Adipocyte (in vitro differentiated cells): ENCODE measurements at regions not wholly inside any gene's neighbourhood (a gene's known extent, or its start where the extent isn't known, plus 50 kb on each side); places are given as distances from the start of the nearest gene placed in this dataset.

Source experiments
- DNase-seq: peaks from one replicate; pipeline ENCODE4 v3.0.0-alpha.2; 2015; ENCODE audit warnings: low read depth
- H3K27me3 ChIP-seq: replicated peaks from 2 replicates; pipeline ENCODE4 v1.7.0; 2013; ENCODE audit warnings: mild to moderate bottlenecking, low read length, moderate library complexity; ENCODE audit not compliant: control insufficient read depth, insufficient read depth
- H3K36me3 ChIP-seq: 2 replicates; pipeline ENCODE4 v1.7.0; 2013; ENCODE audit warnings: low read length, mild to moderate bottlenecking, moderate library complexity; ENCODE audit not compliant: control insufficient read depth, insufficient read depth, severe bottlenecking
- H3K4me1 ChIP-seq: 2 replicates; pipeline ENCODE4 v1.7.0; 2013; ENCODE audit warnings: mild to moderate bottlenecking, low read length, moderate library complexity; ENCODE audit not compliant: control insufficient read depth, insufficient read depth
- H3K4me3 ChIP-seq: 2 replicates; pipeline ENCODE4 v1.7.0; 2013; ENCODE audit warnings: mild to moderate bottlenecking, low read length, moderate library complexity
- H3K9ac ChIP-seq: 2 replicates; pipeline ENCODE4 v1.7.0; 2013; ENCODE audit warnings: mild to moderate bottlenecking, low read length, moderate library complexity
- H3K9me3 ChIP-seq: 2 replicates; pipeline ENCODE4 v1.7.0; 2013; ENCODE audit warnings: mild to moderate bottlenecking, low read length, moderate library complexity; ENCODE audit not compliant: control insufficient read depth

GRCh38 chr13:107239213-107239612 lies 671.3 kb upstream of the ARGLU1 start:
- Histone ChIP-seq H3K27me3 (no peaks in the 10 kb centered on the region), H3K4me3 (no peak overlapping the region), H3K9me3 (no peaks in the 10 kb centered on the region), H3K9ac (no peak overlapping the region), H3K4me1 (no peaks in the 10 kb centered on the region), H3K36me3 (no peaks in the 10 kb centered on the region)
- DNase-seq: no peak

DNA sequence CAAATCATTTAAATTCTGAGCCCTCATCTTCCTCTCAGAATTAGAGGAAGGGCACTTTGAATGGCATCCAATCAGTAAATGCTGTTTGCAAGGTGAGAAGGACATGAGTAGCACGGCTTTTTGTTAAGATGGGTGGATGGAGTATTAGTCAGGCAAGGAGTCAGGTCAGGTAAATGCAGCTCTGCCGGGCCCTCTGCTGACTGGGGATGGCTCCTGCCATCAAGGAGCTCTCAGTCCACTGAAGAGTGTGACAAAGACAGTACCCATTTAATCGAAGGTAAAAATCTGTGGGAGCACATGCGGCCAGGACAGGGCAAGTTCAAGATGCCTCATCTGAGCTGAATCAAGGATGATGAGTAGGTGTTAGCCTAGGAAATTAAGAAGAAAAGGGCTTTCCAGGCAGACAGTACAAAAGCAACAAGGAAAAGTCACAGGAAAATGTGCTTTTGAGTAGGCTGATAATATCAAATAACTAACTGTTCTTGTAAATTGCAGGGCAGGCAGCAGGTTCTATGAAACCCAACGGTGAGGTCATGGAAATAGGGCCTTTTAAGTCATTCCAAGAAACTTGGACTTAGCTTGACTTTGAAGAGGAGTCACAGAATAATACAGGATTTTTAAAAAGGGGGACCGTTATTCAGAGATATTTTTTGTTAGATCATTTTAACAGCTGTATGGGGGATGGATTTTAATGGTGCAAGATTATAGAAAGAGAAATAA lies 670.5 kb upstream of the ARGLU1 start:
- H3K4me3 ChIP-seq: no peak overlapping the region
- no peak overlapping the region for H3K9ac ChIP-seq
- H3K36me3 ChIP-seq: no peaks in the 10 kb centered on the region
- no peaks in the 10 kb centered on the region for H3K4me1 ChIP-seq
- no peaks in the 10 kb centered on the region for H3K9me3 ChIP-seq
- no peaks in the 10 kb centered on the region for H3K27me3 ChIP-seq
- DNase-seq: no peak

DNA sequence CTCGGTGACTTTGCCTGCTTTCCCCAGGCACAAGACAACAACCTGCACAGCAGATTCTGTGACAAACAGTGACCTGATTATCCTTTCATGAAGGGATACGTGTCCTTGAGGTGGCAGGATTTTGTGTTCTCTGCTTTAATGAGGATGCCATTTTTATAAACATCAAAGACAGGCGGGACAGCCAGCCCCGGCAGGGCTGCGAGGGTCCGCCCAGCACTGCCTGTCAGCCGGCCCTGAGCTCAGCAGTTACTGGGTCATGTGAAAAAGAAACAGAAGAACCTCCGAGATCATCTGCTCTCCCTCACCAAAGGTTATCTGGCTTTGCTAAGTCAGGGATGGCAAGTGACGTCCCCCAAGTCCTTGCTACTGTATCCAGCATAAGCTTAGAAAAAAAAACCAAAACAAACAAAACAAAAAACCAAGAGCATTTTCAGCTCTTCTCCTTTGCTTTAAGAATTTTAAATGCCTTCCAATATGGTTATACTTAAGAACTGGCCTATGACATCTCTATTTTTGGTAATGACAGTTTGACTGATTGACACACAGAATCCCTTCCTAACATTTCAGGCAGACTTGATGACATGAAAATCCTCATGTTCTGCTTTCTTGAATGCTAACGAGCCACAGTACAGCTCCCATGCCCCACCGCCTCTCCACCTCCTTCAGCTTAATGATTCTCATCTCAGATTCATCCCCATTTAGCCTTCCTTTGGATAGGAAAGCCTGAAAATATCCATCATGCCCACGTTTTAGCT lies 666.6 kb upstream of the ARGLU1 start:
- Histone ChIP-seq H3K9ac (no peak overlapping the region), H3K27me3 (no peaks in the 10 kb centered on the region), H3K9me3 (no peaks in the 10 kb centered on the region), H3K36me3 (no peaks in the 10 kb centered on the region), H3K4me1 (no peaks in the 10 kb centered on the region), H3K4me3 (no peak overlapping the region)
- DNase-seq: no peak

- Histone ChIP-seq H3K27me3 (no peaks in the 10 kb centered on the region), H3K4me1 (no peaks in the 10 kb centered on the region), H3K36me3 (no peaks in the 10 kb centered on the region), H3K9me3 (no peaks in the 10 kb centered on the region), H3K9ac (no peak overlapping the region), H3K4me3 (no peak overlapping the region)
- DNase-seq: no peak
Observed at GRCh38 chr13:107233541-107233940, 665.6 kb upstream of the ARGLU1 start.

DNA sequence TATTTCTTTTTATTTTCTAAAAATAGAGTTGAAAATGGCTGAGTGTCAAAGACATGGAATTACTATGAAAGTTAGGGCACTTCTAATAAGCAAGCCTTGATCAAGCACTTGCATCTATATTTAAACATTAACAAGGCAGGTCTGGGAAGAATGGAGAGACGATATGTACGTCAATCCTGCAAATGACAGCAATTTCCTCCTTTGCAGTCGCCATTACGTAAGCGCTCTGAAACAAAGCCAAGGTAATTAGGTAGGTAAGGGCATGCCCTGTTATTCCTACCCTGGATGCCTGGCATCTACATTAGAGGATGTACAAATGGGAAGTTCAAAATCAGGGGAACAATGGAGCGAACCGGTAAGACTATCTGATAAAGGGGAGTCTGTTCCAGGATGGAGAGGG lies 664.0 kb upstream of the ARGLU1 start:
- Histone ChIP-seq H3K9me3 (no peaks in the 10 kb centered on the region), H3K9ac (no peak overlapping the region), H3K27me3 (no peaks in the 10 kb centered on the region), H3K4me1 (no peaks in the 10 kb centered on the region), H3K4me3 (no peak overlapping the region), H3K36me3 (no peaks in the 10 kb centered on the region)
- no peak for DNase-seq

DNA sequence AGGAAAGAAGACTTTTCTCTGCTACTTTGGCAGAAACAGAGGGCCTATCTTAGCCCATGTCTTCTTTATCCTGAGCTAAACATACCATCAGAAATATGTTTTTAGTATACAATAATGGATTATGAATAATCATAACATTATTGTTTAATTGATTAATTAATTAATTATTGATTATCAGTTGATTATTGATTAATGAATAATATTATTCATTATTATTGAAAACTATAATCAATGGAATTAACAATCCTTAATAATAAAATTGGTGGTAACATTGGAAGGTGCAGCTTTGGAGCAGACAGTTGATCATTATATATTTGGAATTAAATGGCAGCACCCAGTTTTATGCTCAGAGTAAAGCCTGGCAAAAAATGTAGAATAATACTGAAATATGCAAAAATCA lies 655.9 kb upstream of the ARGLU1 start:
- Histone ChIP-seq H3K36me3 (no peaks in the 10 kb centered on the region), H3K4me3 (no peak overlapping the region), H3K9me3 (no peaks in the 10 kb centered on the region), H3K27me3 (no peaks in the 10 kb centered on the region), H3K9ac (no peak overlapping the region), H3K4me1 (no peaks in the 10 kb centered on the region)
- DNase-seq: no peak

GRCh38 chr13:107222597-107222996 lies 654.7 kb upstream of the ARGLU1 start:
- Histone ChIP-seq H3K9ac (no peak overlapping the region), H3K4me1 (no peaks in the 10 kb centered on the region), H3K4me3 (no peak overlapping the region), H3K36me3 (no peaks in the 10 kb centered on the region), H3K9me3 (no peaks in the 10 kb centered on the region), H3K27me3 (no peaks in the 10 kb centered on the region)
- DNase-seq: no peak

DNA sequence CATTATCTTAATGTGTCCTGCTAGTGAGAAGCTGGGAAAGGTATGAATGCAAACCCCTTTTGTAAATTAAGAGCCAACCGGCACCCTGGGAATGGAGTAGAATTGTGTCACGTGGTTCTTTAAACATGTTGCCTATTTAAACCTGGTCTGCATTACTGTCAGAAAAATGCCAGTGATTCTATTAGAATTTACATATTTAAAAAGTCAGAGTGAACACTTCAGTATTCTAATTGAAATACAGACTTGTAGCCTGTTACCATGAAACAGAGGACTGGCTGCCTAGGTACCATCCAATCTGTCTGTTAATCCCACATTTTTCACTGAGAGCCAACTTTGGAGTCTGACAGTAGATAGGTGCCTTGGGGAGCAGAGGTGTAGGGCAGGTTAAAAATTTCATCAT lies 652.3 kb upstream of the ARGLU1 start:
- H3K36me3 ChIP-seq: no peaks in the 10 kb centered on the region
- no peak for DNase-seq
- no peaks in the 10 kb centered on the region for H3K9me3 ChIP-seq
- H3K9ac ChIP-seq: no peak overlapping the region
- no peaks in the 10 kb centered on the region for H3K27me3 ChIP-seq
- peaks cover 13% of the 10 kb centered on the region for H3K4me1 ChIP-seq
- H3K4me3 ChIP-seq: no peak overlapping the region

GRCh38 chr13:107217251-107217650 lies 649.3 kb upstream of the ARGLU1 start:
- H3K4me1 ChIP-seq: peaks cover 13% of the 10 kb centered on the region
- peaks cover 4% of the 10 kb centered on the region for H3K27me3 ChIP-seq

GRCh38 chr13:107216046-107216755 lies 648.3 kb upstream of the ARGLU1 start:
- Histone ChIP-seq H3K36me3 (no peaks in the 10 kb centered on the region), H3K4me1 (peaks cover 15% of the 10 kb centered on the region), H3K27me3 (peaks cover 4% of the 10 kb centered on the region), H3K9ac (no peak overlapping the region), H3K4me3 (no peak overlapping the region), H3K9me3 (no peaks in the 10 kb centered on the region)
- no peak for DNase-seq

More at GRCh38 chr13:107217251-107217650, 649.3 kb upstream of the ARGLU1 start:
- Histone ChIP-seq H3K9ac (no peak overlapping the region), H3K9me3 (no peaks in the 10 kb centered on the region), H3K36me3 (no peaks in the 10 kb centered on the region), H3K4me3 (peak overlapping the region; percentile 65)
- DNase-seq: no peak

- peak; percentile 98 for DNase-seq
- Histone ChIP-seq H3K4me3 (peak overlapping the region; percentile 75), H3K9me3 (no peaks in the 10 kb centered on the region), H3K9ac (peak overlapping the region; percentile 9), H3K36me3 (no peaks in the 10 kb centered on the region), H3K27me3 (peaks cover 4% of the 10 kb centered on the region), H3K4me1 (peaks cover 16% of the 10 kb centered on the region)
Observed at GRCh38 chr13:107211073-107211472, 643.1 kb upstream of the ARGLU1 start.
